ENCODE measurements at regions not wholly inside any gene's neighbourhood (a gene's known extent, or its start where the extent isn't known, plus 50 kb on each side); places are given as distances from the start of the nearest gene placed in this dataset.

GRCh38 chr11:119489087-119489486, 66.1 kb upstream of the THY1 start:
- TF ChIP-seq EZH2 (IDR thresholded peaks at IDR 0.05), result no peak
- TF ChIP-seq CTCF (IDR thresholded peaks at IDR 0.05), result no peak
- TF ChIP-seq EZH2phosphoT487 (IDR thresholded peaks at IDR 0.05), result no peak

Measured in neural progenitor cell (in vitro differentiated cells).